SK-N-SH (cell line): ENCODE measurements at regions not wholly inside any gene's neighbourhood (a gene's known extent, or its start where the extent isn't known, plus 50 kb on each side); places are given as distances from the start of the nearest gene placed in this dataset.

Experiments
- CTCF ChIP-seq: fragments of 200-600 bp; sonication (generic); IDR thresholded peaks from 2 replicates; pipeline ENCODE4 v1.6.1; 2017; ENCODE audit warnings: antibody characterized with exemption, mild to moderate bottlenecking, moderate library complexity
- EP300 ChIP-seq, 2 experiments: IDR thresholded peaks; 2 replicates each; pipeline versions ENCODE4 v1.4.0 to v1.6.1; 2012; ENCODE audit warnings: borderline replicate concordance in 1 of 2, low read depth in 1 of 2, low read length in 1 of 2
- GATA2 ChIP-seq: sonication (generic); formaldehyde crosslinking; IDR thresholded peaks from 2 replicates; pipeline ENCODE4 v1.5.0; 2020; ENCODE audit warnings: mild to moderate bottlenecking, missing genetic modification reagents
- IRF3 ChIP-seq: fragments of 150-350 bp; IDR thresholded peaks from 2 replicates; pipeline ENCODE4 v1.6.1; 2016; ENCODE audit warnings: mild to moderate bottlenecking, low read depth, low read length
- NFIC ChIP-seq: IDR thresholded peaks from 2 replicates; pipeline ENCODE4 v1.4.0; 2012; ENCODE audit warnings: borderline replicate concordance
- NRF1 ChIP-seq: IDR thresholded peaks from 2 replicates; pipeline ENCODE4 v1.6.1; 2012; ENCODE audit warnings: low read depth, mild to moderate bottlenecking, low read length
- PBX3 ChIP-seq: IDR thresholded peaks from 2 replicates; pipeline ENCODE4; 2012
- POLR2AphosphoS5 ChIP-seq: IDR thresholded peaks from 2 replicates; pipeline ENCODE4 v1.6.1; 2012; ENCODE audit warnings: low read depth, low read length
- RAD21 ChIP-seq: IDR thresholded peaks from 2 replicates; pipeline ENCODE4 v1.6.1; 2012; ENCODE audit warnings: mild to moderate bottlenecking, low read length
- SIN3A ChIP-seq: IDR thresholded peaks from 2 replicates; pipeline ENCODE4 v1.6.1; 2012; ENCODE audit warnings: low read depth, mild to moderate bottlenecking, low read length, moderate library complexity, borderline replicate concordance
- TAF1 ChIP-seq: IDR thresholded peaks from 2 replicates; pipeline ENCODE4 v1.6.1; 2012; ENCODE audit warnings: low read depth, mild to moderate bottlenecking, low read length, moderate library complexity, borderline replicate concordance
- ZBTB33 ChIP-seq: IDR thresholded peaks from 2 replicates; pipeline ENCODE4 v1.4.0; 2012; ENCODE audit warnings: low read depth, borderline replicate concordance

GRCh38 chr20:57897156-57897874 lies 187.5 kb upstream of the PMEPA1 start:
- TF ChIP-seq CTCF, result no peak
- no peak for TF ChIP-seq NRF1
- TF ChIP-seq PBX3, result no peak
- TF ChIP-seq SIN3A, result no peak
- TF ChIP-seq EP300 (IDR thresholded peaks at IDR 0.05; ENCODE audit: borderline replicate concordance in 1 of 2, low read depth in 1 of 2, low read length in 1 of 2), result no peak
- TF ChIP-seq GATA2 (CRISPR knock-in tag), result no peak
- no peak for TF ChIP-seq POLR2AphosphoS5
- no peak for TF ChIP-seq RAD21
- no peak for TF ChIP-seq ZBTB33
- no peak for TF ChIP-seq NFIC
- TF ChIP-seq TAF1, result no peak
- TF ChIP-seq IRF3, result no peak
